Omental fat pad (tissue), 3 donors: ENCODE measurements at regions not wholly inside any gene's neighbourhood (a gene's known extent, or its start where the extent isn't known, plus 50 kb on each side); places are given as distances from the start of the nearest gene placed in this dataset.

Experiments
- ATAC-seq: fragments of 150-250 bp; one replicate; pipeline ENCODE4 v1.9.1; 2016; ENCODE audit warnings: mild to moderate bottlenecking, moderate library complexity; ENCODE audit not compliant: low FRiP score
- DNase-seq: peaks from one replicate; pipeline ENCODE4 v3.0.0-alpha.2; 2019; ENCODE audit warnings: low spot score
- CTCF ChIP-seq, 3 donors: fragments of 450-650 bp; IDR thresholded peaks; one replicate each; pipeline ENCODE4 v1.5.1; 2016 to 2017; ENCODE audit warnings: antibody characterized with exemption in 3 of 3, mild to moderate bottlenecking in 3 of 3, moderate library complexity in 2 of 3

GRCh38 chr3:152127058-152127457 lies 141.7 kb upstream of the MBNL1 start:
- DNase-seq (no peak), ATAC-seq (no peak)
- TF ChIP-seq CTCF (IDR thresholded peaks at IDR 0.05): no peak

DNA sequence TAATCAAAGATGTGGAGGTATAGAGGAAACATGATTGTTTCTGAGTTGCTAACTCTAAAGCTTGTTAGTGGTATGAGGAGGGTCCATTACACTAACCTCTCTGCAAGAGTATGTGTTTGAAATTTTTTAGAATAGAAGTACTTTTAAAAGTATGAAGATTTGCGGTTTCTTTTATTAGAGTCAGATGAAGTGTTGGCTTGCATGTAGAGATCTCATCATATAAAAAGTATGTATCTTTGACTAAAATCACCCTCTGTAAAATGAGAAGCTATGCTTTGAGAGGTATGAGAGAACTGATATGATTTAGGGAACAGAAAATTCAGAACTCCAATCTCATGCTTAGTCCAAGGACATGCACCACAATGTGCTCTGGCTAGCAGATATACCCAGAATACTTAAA lies 140.4 kb upstream of the MBNL1 start:
- no peak for TF ChIP-seq CTCF (IDR thresholded peaks at IDR 0.05)
- no peak for DNase-seq
- no peak for ATAC-seq

DNA sequence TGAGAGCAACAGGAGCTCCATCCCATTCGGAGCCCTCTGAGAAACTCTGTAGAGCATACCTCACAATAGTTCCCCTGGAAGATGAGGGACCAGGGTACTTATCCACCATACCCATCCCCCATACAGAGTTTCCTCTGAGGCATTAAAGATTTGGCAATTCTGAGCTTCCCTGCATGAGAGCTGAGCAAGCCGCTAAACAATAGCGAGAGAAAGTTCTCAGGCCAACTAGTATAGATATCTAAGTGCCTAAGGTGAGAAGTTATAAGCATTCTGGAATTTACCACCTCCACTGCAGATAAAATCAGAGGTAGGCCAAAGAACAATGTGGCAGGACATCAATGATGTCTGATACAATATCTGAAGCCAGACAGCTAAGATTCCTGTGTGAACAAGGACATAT lies 129.1 kb upstream of the MBNL1 start:
- DNase-seq (no peak), ATAC-seq (no peak)
- no peak for TF ChIP-seq CTCF (IDR thresholded peaks at IDR 0.05)

DNA sequence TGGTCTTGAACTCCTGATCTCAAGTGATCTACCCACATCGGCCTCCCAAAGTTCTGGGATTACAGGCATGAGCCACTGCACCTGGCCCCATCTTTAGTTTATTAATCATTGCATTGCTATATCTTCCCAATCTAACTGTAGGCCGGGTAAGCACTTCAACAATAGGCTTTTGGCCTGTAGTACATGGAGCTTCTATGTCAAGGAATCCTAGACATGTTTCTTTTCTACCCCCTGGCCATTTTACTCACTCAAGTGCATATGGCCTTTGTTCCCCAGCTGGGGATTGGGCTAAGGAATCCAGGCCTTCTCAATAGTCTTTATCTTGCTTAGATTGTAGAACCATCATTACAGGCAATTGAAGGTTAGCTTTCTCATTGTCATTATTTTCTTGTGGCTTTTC lies 122.3 kb upstream of the MBNL1 start:
- no peak for TF ChIP-seq CTCF (IDR thresholded peaks at IDR 0.05)
- DNase-seq (no peak), ATAC-seq (no peak)

- DNase-seq (no peak), ATAC-seq (no peak)
- no peak for TF ChIP-seq CTCF (IDR thresholded peaks at IDR 0.05)
Measured at GRCh38 chr3:152147748-152148147, 121.0 kb upstream of the MBNL1 start.

DNA sequence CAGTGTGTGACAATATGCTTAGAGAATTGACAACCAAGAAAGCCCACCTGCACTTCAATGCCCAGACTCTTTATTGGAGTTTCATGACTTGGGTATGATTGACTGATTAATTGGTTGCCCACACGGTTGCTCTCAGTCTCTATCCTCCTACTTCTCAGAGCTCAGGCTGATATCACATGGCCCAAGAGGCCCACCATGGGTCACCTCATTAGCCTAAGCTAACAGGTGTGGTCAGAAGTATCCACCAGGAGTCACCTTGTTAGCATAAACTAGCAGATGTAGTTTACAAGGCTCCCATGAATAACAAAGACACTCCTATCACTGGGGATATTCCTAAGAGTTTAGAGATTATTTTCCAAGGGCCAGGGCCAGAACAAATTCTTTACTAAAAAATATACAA lies 120.2 kb upstream of the MBNL1 start:
- ATAC-seq (no peak), DNase-seq (no peak)
- TF ChIP-seq CTCF (IDR thresholded peaks at IDR 0.05): no peak

DNA sequence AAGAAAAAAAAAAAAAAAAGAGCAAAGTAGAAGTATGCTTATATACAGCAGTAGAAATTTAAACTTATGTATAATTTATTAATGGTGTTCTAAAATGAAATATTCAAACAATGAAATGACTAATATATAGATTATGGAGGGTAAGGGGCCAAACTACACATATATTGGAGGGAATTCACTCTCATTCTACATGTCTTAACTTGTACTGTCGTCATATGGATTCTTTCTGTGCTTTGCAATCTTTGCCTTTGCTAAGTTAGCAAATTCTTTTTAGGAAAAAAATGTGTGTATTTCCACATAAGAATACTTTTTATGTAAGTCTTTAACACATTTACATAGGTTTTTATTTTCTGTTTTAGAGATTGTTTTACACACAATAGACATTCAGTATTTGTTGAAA lies 118.9 kb upstream of the MBNL1 start:
- ATAC-seq (no peak), DNase-seq (no peak)
- no peak for TF ChIP-seq CTCF (IDR thresholded peaks at IDR 0.05)
